Effector memory CD4-positive, alpha-beta T cell (primary cell): ENCODE measurements at regions not wholly inside any gene's neighbourhood (a gene's known extent, or its start where the extent isn't known, plus 50 kb on each side); places are given as distances from the start of the nearest gene placed in this dataset.

Source experiments
- DNase-seq, 3 donors: peaks; one replicate each; pipeline ENCODE4 v3.0.0-alpha.2; 2020
- H3K27ac ChIP-seq: 2 replicates; pipeline ENCODE4 v1.7.0; 2013; ENCODE audit warnings: mild to moderate bottlenecking, low read length, moderate library complexity; ENCODE audit not compliant: insufficient read depth, poor library complexity, severe bottlenecking
- H3K27me3 ChIP-seq: replicated peaks from 2 replicates; pipeline ENCODE4 v1.7.0; 2013; ENCODE audit warnings: mild to moderate bottlenecking, low read length; ENCODE audit not compliant: insufficient read depth, control insufficient read depth, poor library complexity, severe bottlenecking
- H3K36me3 ChIP-seq: 2 replicates; pipeline ENCODE4 v1.7.0; 2013; ENCODE audit warnings: mild to moderate bottlenecking, low read length, moderate library complexity; ENCODE audit not compliant: control insufficient read depth, insufficient read depth
- H3K4me1 ChIP-seq: 2 replicates; pipeline ENCODE4 v1.7.0; 2013; ENCODE audit warnings: low read length, mild to moderate bottlenecking; ENCODE audit not compliant: control insufficient read depth, insufficient read depth, poor library complexity, severe bottlenecking
- H3K4me3 ChIP-seq: 2 replicates; pipeline ENCODE4 v1.7.0; 2013; ENCODE audit warnings: low read length, low read depth, mild to moderate bottlenecking; ENCODE audit not compliant: insufficient read depth, poor library complexity, severe bottlenecking
- H3K9me3 ChIP-seq: 2 replicates; pipeline ENCODE4 v1.7.0; 2013; ENCODE audit warnings: mild to moderate bottlenecking, low read length, moderate library complexity; ENCODE audit not compliant: control insufficient read depth

GRCh38 chr9:93730648-93731047 is 154.3 kb downstream of the PHF2 start:
- DNase-seq, result no peak
- Histone ChIP-seq H3K27ac (no peak overlapping the region), H3K4me1 (no peaks in the 10 kb centered on the region), H3K27me3 (peaks cover 11% of the 10 kb centered on the region), H3K9me3 (no peaks in the 10 kb centered on the region), H3K36me3 (no peaks in the 10 kb centered on the region), H3K4me3 (no peak overlapping the region)

- peaks cover 9% of the 10 kb centered on the region for H3K27me3 ChIP-seq
- no peak overlapping the region for H3K27ac ChIP-seq
- no peaks in the 10 kb centered on the region for H3K4me1 ChIP-seq
- no peak for DNase-seq
- H3K4me3 ChIP-seq, result no peak overlapping the region
- no peaks in the 10 kb centered on the region for H3K9me3 ChIP-seq
- H3K36me3 ChIP-seq, result no peaks in the 10 kb centered on the region
Observed at GRCh38 chr9:93730217-93730616, 153.8 kb downstream of the PHF2 start.
